Uterus (tissue), 2 donors: ENCODE measurements at regions not wholly inside any gene's neighbourhood (a gene's known extent, or its start where the extent isn't known, plus 50 kb on each side); places are given as distances from the start of the nearest gene placed in this dataset.

Experiments used
- POLR2A ChIP-seq, 2 donors: fragments of 450-650 bp; IDR thresholded peaks; one replicate each; pipeline ENCODE4 v1.6.1; 2016; ENCODE audit warnings: antibody characterized with exemption in 2 of 2, mild to moderate bottlenecking in 1 of 2, moderate library complexity in 1 of 2
- TF ChIP-seq, protein P1 (sequence below), 4 experiments: fragments of 200-600 bp in 2 of 4; fragments of 450-650 bp in 2 of 4; sonication (generic) in 2 of 4; IDR thresholded peaks; one replicate each; pipeline ENCODE4 v1.5.1; 2016 to 2019; ENCODE audit warnings: antibody characterized with exemption in 4 of 4, mild to moderate bottlenecking in 2 of 4, moderate library complexity in 1 of 4

DNA sequence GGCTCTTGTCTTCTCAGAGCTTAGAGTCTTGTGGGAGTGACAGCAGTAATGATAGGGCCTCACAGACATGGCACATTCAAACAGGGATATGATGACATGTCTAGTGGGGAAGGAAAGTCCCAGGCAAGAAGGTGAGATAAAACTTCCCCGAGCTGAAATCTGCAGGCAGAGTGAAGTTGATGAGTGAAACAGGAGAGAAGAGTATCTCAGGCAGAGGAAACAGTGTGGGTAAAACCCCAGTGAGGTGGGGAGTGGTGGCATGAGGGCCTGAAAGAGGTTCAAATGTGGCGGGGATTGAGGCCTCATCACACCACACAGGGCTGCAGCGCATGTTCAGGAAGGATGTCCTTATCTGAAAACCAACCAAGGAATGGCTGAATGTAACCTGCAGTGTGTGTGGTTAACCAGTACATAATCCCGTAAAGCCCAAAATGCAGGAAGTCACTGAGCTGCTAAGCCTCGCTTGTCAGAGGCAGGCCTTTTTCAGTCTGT, 153.8 kb upstream of the E2F8 start:
- TF ChIP-seq POLR2A (IDR thresholded peaks at IDR 0.05) = no peak
- TF ChIP-seq, protein P1, sequence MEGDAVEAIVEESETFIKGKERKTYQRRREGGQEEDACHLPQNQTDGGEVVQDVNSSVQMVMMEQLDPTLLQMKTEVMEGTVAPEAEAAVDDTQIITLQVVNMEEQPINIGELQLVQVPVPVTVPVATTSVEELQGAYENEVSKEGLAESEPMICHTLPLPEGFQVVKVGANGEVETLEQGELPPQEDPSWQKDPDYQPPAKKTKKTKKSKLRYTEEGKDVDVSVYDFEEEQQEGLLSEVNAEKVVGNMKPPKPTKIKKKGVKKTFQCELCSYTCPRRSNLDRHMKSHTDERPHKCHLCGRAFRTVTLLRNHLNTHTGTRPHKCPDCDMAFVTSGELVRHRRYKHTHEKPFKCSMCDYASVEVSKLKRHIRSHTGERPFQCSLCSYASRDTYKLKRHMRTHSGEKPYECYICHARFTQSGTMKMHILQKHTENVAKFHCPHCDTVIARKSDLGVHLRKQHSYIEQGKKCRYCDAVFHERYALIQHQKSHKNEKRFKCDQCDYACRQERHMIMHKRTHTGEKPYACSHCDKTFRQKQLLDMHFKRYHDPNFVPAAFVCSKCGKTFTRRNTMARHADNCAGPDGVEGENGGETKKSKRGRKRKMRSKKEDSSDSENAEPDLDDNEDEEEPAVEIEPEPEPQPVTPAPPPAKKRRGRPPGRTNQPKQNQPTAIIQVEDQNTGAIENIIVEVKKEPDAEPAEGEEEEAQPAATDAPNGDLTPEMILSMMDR (IDR thresholded peaks at IDR 0.05) = no peak
